Peyer's patch (tissue), 4 donors: ENCODE measurements at regions not wholly inside any gene's neighbourhood (a gene's known extent, or its start where the extent isn't known, plus 50 kb on each side); places are given as distances from the start of the nearest gene placed in this dataset.

Source experiments
- DNase-seq, 3 donors: peaks; one replicate each; pipeline ENCODE4 v3.0.0-alpha.2; 2017 to 2019
- H3K27ac ChIP-seq, 4 donors: fragments of 200-600 bp; sonication (generic); one replicate each; pipeline ENCODE4 v1.5.1; 2016 to 2019
- H3K27me3 ChIP-seq, 2 donors: fragments of 200-600 bp; sonication (generic); one replicate each; pipeline ENCODE4 v1.5.1; 2019
- H3K36me3 ChIP-seq, 3 donors: fragments of 200-600 bp; sonication (generic); one replicate each; pipeline ENCODE4 v1.5.1; 2016 to 2019
- H3K4me1 ChIP-seq, 4 donors: fragments of 200-600 bp; sonication (generic); one replicate each; pipeline ENCODE4 v1.5.1; 2016 to 2019
- H3K4me3 ChIP-seq, 4 donors: fragments of 200-600 bp; sonication (generic); 1 replicate in 3 of 4; 2 replicates in 1 of 4; pipeline ENCODE4 v1.5.1; 2016 to 2019; ENCODE audit warnings: mild to moderate bottlenecking in 1 of 4
- H3K9me3 ChIP-seq, 4 donors: fragments of 200-600 bp; sonication (generic); one replicate each; pipeline ENCODE4 v1.5.1; 2016 to 2019; ENCODE audit warnings: mild to moderate bottlenecking in 1 of 4
- POLR2A ChIP-seq, 2 donors: fragments of 450-650 bp; IDR thresholded peaks; one replicate each; pipeline ENCODE4 v1.5.1; 2017; ENCODE audit warnings: antibody characterized with exemption in 2 of 2, mild to moderate bottlenecking in 2 of 2, moderate library complexity in 2 of 2
- TF ChIP-seq, protein P1 (sequence below), 6 experiments: fragments of 450-650 bp in 4 of 6; fragments of 200-600 bp in 2 of 6; sonication (generic) in 1 of 6; IDR thresholded peaks; one replicate each; pipeline ENCODE4 v1.5.1; 2017 to 2019; ENCODE audit warnings: antibody characterized with exemption in 6 of 6, mild to moderate bottlenecking in 3 of 6, moderate library complexity in 1 of 6

DNA sequence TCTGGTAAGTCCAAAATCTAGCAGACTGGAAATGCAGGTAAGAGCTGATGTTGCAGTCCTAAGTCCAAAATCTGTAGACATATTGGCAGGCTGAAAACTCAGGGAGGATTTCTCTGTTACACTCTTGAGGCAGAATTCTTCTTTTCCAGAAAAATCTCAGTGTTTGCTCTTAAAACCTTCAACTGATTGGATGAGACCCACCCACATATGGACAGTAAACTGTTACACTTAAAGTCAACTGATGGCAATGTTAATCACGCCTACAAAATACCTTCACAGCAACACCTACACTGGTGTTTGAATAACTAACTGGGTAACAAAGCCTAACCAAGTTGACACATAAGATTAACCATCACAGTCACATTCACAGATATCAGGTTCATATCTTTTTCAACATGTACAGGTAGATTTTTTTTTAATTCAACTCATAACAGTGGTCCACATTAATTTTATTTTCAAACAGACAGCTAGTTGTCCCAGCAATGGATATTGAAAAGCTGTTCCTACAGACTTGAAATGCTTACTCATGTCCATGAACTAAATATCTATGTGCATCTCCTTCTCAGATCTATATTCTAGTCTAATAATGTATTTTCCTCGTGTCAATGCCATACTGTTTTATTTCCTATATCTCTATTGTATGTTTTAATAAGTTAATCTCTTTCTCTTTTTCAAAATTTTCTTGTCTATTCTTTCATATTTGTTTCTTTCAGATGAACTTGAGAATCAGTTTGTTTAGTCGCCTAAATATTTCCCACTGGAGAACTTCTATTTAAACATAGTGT is 110.1 kb downstream of the TMPRSS5 start:
- Histone ChIP-seq H3K27ac (no peak overlapping the region), H3K36me3 (no peaks in the 10 kb centered on the region), H3K9me3 (no peaks in the 10 kb centered on the region), H3K4me1 (no peaks in the 10 kb centered on the region), H3K4me3 (no peak overlapping the region), H3K27me3 (no peaks in the 10 kb centered on the region)
- TF ChIP-seq, protein P1, sequence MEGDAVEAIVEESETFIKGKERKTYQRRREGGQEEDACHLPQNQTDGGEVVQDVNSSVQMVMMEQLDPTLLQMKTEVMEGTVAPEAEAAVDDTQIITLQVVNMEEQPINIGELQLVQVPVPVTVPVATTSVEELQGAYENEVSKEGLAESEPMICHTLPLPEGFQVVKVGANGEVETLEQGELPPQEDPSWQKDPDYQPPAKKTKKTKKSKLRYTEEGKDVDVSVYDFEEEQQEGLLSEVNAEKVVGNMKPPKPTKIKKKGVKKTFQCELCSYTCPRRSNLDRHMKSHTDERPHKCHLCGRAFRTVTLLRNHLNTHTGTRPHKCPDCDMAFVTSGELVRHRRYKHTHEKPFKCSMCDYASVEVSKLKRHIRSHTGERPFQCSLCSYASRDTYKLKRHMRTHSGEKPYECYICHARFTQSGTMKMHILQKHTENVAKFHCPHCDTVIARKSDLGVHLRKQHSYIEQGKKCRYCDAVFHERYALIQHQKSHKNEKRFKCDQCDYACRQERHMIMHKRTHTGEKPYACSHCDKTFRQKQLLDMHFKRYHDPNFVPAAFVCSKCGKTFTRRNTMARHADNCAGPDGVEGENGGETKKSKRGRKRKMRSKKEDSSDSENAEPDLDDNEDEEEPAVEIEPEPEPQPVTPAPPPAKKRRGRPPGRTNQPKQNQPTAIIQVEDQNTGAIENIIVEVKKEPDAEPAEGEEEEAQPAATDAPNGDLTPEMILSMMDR (IDR thresholded peaks at IDR 0.05) = no peak
- no peak for TF ChIP-seq POLR2A (IDR thresholded peaks at IDR 0.05)
- DNase-seq = no peak

DNA sequence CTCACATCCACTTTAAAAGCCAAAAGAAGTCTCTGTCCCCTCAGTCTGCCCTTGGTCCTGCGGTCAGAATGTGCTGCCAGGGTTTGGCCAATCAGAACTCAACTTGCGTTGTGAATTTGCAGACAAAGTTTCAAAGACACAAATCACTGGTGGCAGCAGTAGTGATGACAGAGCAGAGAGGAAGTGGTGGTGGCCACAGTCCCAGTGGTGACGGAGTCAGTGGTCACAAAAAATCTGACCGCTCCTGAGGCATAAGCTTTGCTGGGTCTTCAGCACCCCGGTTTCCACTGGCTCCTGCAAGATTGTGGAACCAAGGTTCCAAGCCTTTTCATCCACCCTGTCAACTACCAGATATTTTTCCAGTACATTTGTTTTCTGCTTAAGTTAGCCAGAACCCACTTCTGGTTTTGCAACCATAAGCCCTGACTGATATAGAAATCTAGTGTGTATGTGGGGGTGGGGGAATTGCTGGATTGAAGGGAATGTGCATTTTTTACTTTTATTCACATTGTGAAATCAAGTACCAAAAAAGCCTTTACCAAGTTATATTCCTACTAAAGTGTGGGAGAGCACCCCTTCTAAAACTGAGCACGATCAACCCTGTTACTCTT is 112.3 kb downstream of the TMPRSS5 start:
- H3K4me3 ChIP-seq = no peak overlapping the region
- H3K9me3 ChIP-seq = no peaks in the 10 kb centered on the region
- TF ChIP-seq, protein P1 (IDR thresholded peaks at IDR 0.05) = no peak
- TF ChIP-seq POLR2A (IDR thresholded peaks at IDR 0.05) = no peak
- no peak for DNase-seq
- no peaks in the 10 kb centered on the region for H3K27me3 ChIP-seq
- no peak overlapping the region for H3K27ac ChIP-seq
- no peaks in the 10 kb centered on the region for H3K36me3 ChIP-seq
- H3K4me1 ChIP-seq = no peaks in the 10 kb centered on the region

DNA sequence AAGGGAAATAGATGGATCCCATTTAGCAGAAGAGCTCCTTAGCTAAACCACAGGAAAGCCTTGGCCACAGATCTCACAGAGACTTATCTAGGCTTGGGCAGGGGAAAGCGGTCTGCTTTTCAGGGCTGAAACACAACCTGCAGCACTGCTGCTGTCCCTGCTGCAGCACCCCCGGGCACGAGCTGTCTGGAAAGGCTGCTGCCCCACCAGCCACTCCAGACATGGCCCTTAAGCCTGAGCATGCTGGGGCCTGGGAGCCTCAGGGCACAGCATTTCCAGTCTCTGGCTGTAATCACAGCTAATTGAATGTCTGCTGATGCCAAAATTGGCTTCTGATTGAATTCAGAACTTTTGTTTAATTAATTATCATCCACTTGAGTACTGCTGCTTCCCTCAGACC is 115.0 kb downstream of the TMPRSS5 start:
- no peak for DNase-seq
- no peaks in the 10 kb centered on the region for H3K4me1 ChIP-seq
- no peaks in the 10 kb centered on the region for H3K9me3 ChIP-seq
- H3K4me3 ChIP-seq = no peak overlapping the region
- H3K27me3 ChIP-seq = no peaks in the 10 kb centered on the region
- H3K36me3 ChIP-seq = no peaks in the 10 kb centered on the region
- no peak overlapping the region for H3K27ac ChIP-seq
- no peak for TF ChIP-seq POLR2A (IDR thresholded peaks at IDR 0.05)
- TF ChIP-seq, protein P1 (IDR thresholded peaks at IDR 0.05) = no peak

DNA sequence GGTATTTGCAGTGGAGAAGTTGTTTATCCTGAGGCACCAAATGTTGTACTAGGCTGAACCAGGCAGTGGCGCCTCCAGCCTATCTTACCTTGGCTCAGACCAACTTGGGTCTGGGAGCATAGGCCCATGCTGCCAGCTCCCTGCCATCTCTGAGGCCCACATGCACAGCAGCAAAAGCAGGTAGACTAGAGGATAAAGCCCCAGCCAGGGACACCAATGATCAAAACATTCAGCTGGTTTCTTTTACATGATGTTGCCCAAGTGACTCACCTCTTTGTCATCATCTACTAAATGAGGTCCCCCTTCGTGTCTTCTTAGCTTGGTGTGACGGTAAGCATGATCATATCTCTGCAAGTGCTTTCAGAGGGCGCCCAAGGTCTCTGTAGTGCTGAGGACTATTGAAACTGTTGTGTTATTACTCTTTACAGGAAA is 112.1 kb upstream of the DRD2 start:
- Histone ChIP-seq H3K36me3 (no peaks in the 10 kb centered on the region), H3K4me3 (no peak overlapping the region), H3K4me1 (no peaks in the 10 kb centered on the region), H3K9me3 (no peaks in the 10 kb centered on the region), H3K27ac (no peak overlapping the region), H3K27me3 (no peaks in the 10 kb centered on the region)
- DNase-seq = no peak
- TF ChIP-seq, protein P1 (IDR thresholded peaks at IDR 0.05) = no peak
- TF ChIP-seq POLR2A (IDR thresholded peaks at IDR 0.05) = no peak

DNA sequence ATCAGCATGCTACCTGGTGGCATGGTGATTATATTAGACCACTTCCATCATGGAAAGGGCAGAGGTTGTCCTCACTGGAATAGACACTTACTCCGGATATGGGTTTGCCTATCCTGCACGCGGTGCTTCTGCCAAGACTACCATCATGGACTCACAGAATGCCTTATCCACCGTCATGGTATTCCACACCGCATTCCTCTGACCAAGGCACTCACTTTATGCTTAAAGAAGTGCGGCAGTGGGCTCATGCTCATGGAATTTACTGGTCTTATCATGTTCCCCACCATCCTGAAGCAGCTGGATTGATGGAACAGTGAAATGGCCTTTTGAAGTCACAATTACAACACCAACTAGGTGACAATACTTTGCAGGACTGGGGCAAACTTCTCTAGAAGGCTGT is 109.2 kb upstream of the DRD2 start:
- no peak overlapping the region for H3K27ac ChIP-seq
- no peaks in the 10 kb centered on the region for H3K27me3 ChIP-seq
- no peaks in the 10 kb centered on the region for H3K36me3 ChIP-seq
- no peaks in the 10 kb centered on the region for H3K4me1 ChIP-seq
- DNase-seq = no peak
- no peaks in the 10 kb centered on the region for H3K9me3 ChIP-seq
- TF ChIP-seq POLR2A (IDR thresholded peaks at IDR 0.05) = no peak
- TF ChIP-seq, protein P1 (IDR thresholded peaks at IDR 0.05) = no peak
- no peak overlapping the region for H3K4me3 ChIP-seq
